GM21786 (cell line): ENCODE measurements at regions not wholly inside any gene's neighbourhood (a gene's known extent, or its start where the extent isn't known, plus 50 kb on each side); places are given as distances from the start of the nearest gene placed in this dataset.

Source experiments
- ATAC-seq: cut with Tn5 transposase; IDR thresholded peaks from one replicate; pipeline ENCODE4 v1.9.1; 2021; ENCODE audit not compliant: unreplicated experiment

DNA sequence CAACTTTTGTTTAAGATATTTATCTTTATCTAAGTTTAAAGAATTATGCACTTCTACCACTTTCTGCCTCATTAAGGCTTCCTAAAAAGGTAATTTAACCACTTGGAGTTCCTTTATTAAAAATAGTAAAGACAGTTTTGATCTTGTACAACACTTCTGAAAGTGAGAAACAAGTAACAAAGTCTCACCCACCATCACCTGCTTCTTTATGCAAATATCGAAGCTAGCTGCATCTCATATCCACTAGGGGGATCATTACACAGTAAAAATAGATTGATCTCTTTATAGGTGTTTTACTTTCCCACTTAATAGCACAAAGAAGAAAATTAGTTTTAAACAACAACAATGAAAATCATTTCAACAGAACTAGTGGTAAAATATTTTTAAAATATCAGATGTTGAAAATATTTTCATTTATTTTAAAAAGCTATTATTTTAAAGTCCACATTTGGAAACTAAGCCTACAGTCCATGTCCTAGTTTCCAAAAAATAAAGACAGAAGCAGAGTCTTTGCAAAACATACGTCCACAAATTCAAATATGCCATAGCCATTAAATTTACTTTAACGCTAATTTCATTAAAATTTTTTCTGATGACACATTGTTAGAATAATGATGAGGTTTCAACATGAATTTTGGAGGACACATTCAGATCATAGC is 160.0 kb upstream of the SOX5 start:
- peak; percentile 92 for ATAC-seq

DNA sequence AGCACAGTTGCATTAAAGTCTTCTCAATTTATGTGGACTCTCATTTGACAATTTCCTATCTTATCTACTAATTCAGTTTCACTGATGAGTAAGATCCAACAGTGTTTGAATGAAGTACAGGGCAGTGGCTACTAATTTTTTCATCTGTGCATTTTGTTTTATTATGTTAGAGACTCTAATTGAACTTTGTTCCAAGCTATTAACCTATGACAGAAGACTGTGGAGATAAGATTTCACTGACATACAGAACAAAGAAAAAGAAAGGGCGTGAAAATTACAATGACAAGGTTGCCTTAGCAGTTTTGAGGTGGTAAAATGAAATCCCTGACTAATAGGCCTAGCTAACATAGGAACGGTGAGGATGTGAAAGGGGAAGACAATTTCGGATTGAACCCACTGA is 153.2 kb upstream of the SOX5 start:
- ATAC-seq, result no peak

- ATAC-seq, result no peak
Measured at GRCh38 chr12:24099576-24099975, 150.1 kb upstream of the SOX5 start.

DNA sequence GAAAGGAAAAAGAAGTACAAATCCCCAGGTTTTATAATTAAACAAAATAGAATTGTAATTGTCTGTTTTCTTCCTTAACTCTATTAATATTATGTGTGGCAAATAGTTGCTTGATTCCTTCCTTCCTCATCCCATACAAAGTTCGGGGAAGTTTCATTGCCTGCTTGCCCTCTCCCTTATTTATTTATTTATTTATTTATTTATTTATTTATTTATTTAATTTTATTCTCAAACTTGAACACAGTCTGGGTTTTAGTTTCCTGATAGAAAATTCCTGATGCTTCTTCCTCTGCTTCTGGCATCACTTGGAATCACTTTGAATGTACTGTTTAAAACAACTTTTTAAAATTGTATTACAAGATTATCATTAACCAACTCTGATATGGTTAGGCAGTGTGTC is 145.8 kb upstream of the SOX5 start:
- no peak for ATAC-seq

GRCh38 chr12:24089510-24089890 is 140.0 kb upstream of the SOX5 start:
- no peak for ATAC-seq

GRCh38 chr12:24088751-24089509 is 139.5 kb upstream of the SOX5 start:
- no peak for ATAC-seq

GRCh38 chr12:24087294-24087693 is 137.8 kb upstream of the SOX5 start:
- no peak for ATAC-seq

DNA sequence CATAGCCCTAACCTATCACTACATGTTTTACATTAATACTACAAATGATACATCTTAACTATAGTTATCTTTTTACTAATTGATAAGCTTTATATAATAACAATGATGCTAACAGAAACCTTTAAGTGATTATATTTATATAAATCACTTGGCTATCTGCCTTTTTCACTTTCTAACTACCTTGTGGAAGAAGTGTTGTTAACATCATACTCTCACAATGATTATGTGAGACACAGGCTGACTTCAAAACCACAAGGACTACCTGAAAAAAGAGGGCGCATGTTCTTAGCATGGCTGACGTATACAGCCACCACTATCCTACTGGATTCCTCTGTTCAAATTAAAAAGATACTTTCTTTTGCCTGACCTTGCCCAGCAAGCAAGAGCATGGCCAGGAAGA is 135.3 kb upstream of the SOX5 start:
- ATAC-seq, result no peak

GRCh38 chr12:24083838-24084237 is 134.4 kb upstream of the SOX5 start:
- ATAC-seq, result no peak

DNA sequence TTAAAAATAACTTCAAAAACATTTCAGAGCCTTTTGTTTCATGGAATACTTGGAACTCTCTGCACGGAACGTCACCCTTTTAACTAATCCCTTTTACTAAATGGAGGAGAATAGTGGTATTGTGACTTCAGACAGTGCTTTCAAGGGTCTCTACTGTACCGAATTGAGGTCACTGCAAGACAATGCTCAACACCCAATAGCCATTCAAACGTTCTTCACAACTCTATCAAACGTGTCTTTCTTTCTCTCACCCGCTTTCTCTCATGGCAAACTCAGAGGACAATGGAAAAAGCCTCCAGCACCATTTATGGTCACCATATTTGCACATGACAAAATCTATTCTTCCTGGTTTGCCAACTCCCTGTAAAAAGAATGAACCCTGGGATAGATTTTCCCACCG is 132.1 kb upstream of the SOX5 start:
- ATAC-seq, result no peak

DNA sequence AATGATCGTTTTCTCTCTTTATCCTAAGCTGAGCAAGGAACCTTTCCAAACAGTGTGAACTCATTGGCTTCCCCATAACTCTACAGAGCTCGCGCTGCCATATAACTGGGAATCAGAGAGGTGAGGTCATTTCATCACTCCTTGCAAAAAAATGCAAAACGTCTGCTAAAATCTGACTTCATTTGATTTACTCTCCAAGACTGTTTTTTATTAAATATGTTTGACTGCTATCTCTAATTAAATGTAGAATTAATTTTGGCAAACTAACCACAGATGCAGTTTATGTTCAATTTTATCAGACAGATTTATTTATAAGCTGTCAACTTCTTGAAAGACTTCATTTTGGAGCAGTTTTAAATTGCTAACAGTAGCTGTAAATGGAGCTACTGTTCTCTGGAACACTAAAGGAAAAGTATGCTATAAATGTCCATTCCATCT is 131.6 kb upstream of the SOX5 start:
- no peak for ATAC-seq

GRCh38 chr12:24080465-24080864 is 131.0 kb upstream of the SOX5 start:
- no peak for ATAC-seq

GRCh38 chr12:24079083-24079482 is 129.6 kb upstream of the SOX5 start:
- ATAC-seq, result no peak

DNA sequence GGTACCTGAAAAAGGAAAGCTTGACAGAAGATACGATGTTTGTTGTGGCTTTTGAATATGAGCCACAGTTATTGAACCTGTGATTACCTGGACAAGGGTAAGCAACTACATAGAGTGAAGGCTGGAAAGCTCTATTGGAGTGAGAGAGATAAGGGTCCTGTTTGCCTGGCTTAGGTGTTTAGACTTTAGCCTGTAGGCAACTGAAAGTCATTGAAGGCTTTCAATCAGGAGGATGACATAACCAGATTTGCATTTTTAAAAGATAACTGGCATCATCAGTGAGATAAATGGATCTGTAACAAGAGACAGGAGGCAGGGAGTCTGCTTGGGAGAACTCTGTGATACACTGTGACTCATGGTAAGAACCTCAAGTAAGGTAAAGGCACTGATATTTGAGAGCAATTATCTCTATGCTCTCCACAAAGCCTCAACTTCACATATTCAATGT is 128.9 kb upstream of the SOX5 start:
- no peak for ATAC-seq

DNA sequence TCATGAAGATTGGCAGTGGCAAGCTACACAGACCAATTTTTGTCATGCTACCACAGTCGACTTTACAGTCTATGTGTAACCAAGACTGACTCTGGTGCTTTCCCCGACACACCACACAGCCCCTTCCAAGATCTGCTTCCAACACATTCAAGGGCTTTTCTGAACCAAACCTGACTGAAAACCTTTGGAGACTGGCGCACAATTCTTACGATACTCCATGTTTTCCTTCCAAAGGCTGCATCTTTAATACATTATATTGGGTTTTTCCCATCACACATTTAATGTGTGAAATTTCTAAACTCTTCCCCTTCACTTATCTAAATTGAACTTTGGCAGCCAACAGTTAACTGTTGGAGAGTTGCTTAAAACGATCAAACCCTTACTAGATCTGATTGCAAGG is 127.7 kb upstream of the SOX5 start:
- ATAC-seq, result no peak

GRCh38 chr12:24075650-24076049 is 126.2 kb upstream of the SOX5 start:
- no peak for ATAC-seq

- no peak for ATAC-seq
Measured at GRCh38 chr12:24073170-24073810, 123.8 kb upstream of the SOX5 start.

- no peak for ATAC-seq
Measured at GRCh38 chr12:24072302-24072701, 122.8 kb upstream of the SOX5 start.

- no peak for ATAC-seq
Measured at GRCh38 chr12:24071842-24072241, 122.4 kb upstream of the SOX5 start.

- ATAC-seq, result no peak
Measured at GRCh38 chr12:24069532-24070395, 120.3 kb upstream of the SOX5 start.

GRCh38 chr12:24066865-24067264 is 117.4 kb upstream of the SOX5 start:
- no peak for ATAC-seq
